Trophoblast cell (in vitro differentiated cells and primary cell): ENCODE measurements at regions not wholly inside any gene's neighbourhood (a gene's known extent, or its start where the extent isn't known, plus 50 kb on each side); places are given as distances from the start of the nearest gene placed in this dataset.

Experiments used
- DNase-seq, 2 donors: peaks; one replicate each; pipeline ENCODE4 v3.0.0-alpha.2; 2016
- H2AFZ ChIP-seq: 2 replicates; pipeline ENCODE4 v1.6.1; 2013; ENCODE audit warnings: low read length, moderate library complexity, mild to moderate bottlenecking; ENCODE audit not compliant: insufficient read depth, poor library complexity
- H2AK5ac ChIP-seq: 2 replicates; pipeline ENCODE4 v1.6.1; 2013; ENCODE audit warnings: mild to moderate bottlenecking, low read length
- H2BK120ac ChIP-seq: 2 replicates; pipeline ENCODE4 v1.6.1; 2013; ENCODE audit warnings: low read length, mild to moderate bottlenecking, moderate library complexity; ENCODE audit not compliant: insufficient read depth, poor library complexity
- H2BK12ac ChIP-seq: 2 replicates; pipeline ENCODE4 v1.6.1; 2013; ENCODE audit warnings: mild to moderate bottlenecking, low read length, moderate library complexity
- H2BK5ac ChIP-seq: 2 replicates; pipeline ENCODE4 v1.6.1; 2013; ENCODE audit warnings: low read length, low read depth, moderate library complexity, mild to moderate bottlenecking; ENCODE audit not compliant: poor library complexity
- H3K14ac ChIP-seq: 2 replicates; pipeline ENCODE4 v1.6.1; 2013; ENCODE audit warnings: mild to moderate bottlenecking, low read length
- H3K18ac ChIP-seq: 2 replicates; pipeline ENCODE4 v1.6.1; 2013; ENCODE audit warnings: mild to moderate bottlenecking, low read length
- H3K23ac ChIP-seq: 2 replicates; pipeline ENCODE4 v1.6.1; 2013; ENCODE audit warnings: low read length
- H3K27ac ChIP-seq: 2 replicates; pipeline ENCODE4 v1.5.1; 2013; ENCODE audit warnings: low read depth, mild to moderate bottlenecking, inconsistent platforms, low read length, moderate library complexity
- H3K27me3 ChIP-seq: 2 replicates; pipeline ENCODE4 v1.6.1; 2013; ENCODE audit warnings: inconsistent platforms, mild to moderate bottlenecking, low read length, moderate library complexity; ENCODE audit not compliant: insufficient read depth
- H3K36me3 ChIP-seq, 2 experiments: 1 replicate in 1 of 2; 2 replicates in 1 of 2; pipeline ENCODE4 v1.6.1; 2013; ENCODE audit warnings: low read length in 2 of 2, mild to moderate bottlenecking in 2 of 2, moderate library complexity in 1 of 2; ENCODE audit not compliant: insufficient read depth in 2 of 2, control insufficient read depth in 1 of 2
- H3K4ac ChIP-seq: 2 replicates; pipeline ENCODE4 v1.6.1; 2013; ENCODE audit warnings: low read depth, mild to moderate bottlenecking, low read length, moderate library complexity
- H3K4me1 ChIP-seq, 2 experiments: 1 replicate in 1 of 2; 2 replicates in 1 of 2; pipeline ENCODE4 v1.6.1; 2013; ENCODE audit warnings: low read length in 2 of 2, mild to moderate bottlenecking in 2 of 2, moderate library complexity in 1 of 2; ENCODE audit not compliant: insufficient read depth in 2 of 2, control insufficient read depth in 1 of 2
- H3K4me2 ChIP-seq: 2 replicates; pipeline ENCODE4 v1.6.1; 2013; ENCODE audit warnings: inconsistent platforms, mild to moderate bottlenecking, low read length, moderate library complexity
- H3K4me3 ChIP-seq: 2 replicates; pipeline ENCODE4 v1.5.1; 2013; ENCODE audit warnings: mild to moderate bottlenecking, low read depth, low read length, inconsistent platforms
- H3K79me1 ChIP-seq: one replicate; pipeline ENCODE4 v1.6.1; 2013; ENCODE audit warnings: low read length
- H3K79me2 ChIP-seq: 2 replicates; pipeline ENCODE4 v1.6.1; 2013; ENCODE audit warnings: low read length, mild to moderate bottlenecking; ENCODE audit not compliant: control insufficient read depth, insufficient read depth, poor library complexity
- H3K9ac ChIP-seq: 2 replicates; pipeline ENCODE4 v1.6.1; 2013; ENCODE audit warnings: mild to moderate bottlenecking, low read length
- H3K9me3 ChIP-seq: 2 replicates; pipeline ENCODE4 v1.6.1; 2013; ENCODE audit warnings: low read depth, mild to moderate bottlenecking, control low read depth, inconsistent platforms, low read length; ENCODE audit not compliant: insufficient read depth
- H4K12ac ChIP-seq: 2 replicates; pipeline ENCODE4 v1.6.1; 2013; ENCODE audit warnings: low read depth, mild to moderate bottlenecking, low read length, moderate library complexity
- H4K8ac ChIP-seq: 2 replicates; pipeline ENCODE4 v1.6.1; 2013; ENCODE audit warnings: low read depth, mild to moderate bottlenecking, low read length, moderate library complexity
- H4K91ac ChIP-seq: one replicate; pipeline ENCODE4 v1.6.1; 2013; ENCODE audit warnings: low read depth, mild to moderate bottlenecking, low read length, moderate library complexity
- WGBS: extraction: QIAGEN DNeasy Blood & Tissue Kit; methylation state at CpG from one replicate; pipeline ENCODE4 v1.1.7; 2013; ENCODE audit warnings: missing lambda C conversion rate; ENCODE audit not compliant: insufficient read length, insufficient coverage; ENCODE audit errors: extremely low coverage; 5-methylcytosine and 5-hydroxymethylcytosine counted together

GRCh38 chr2:198901894-198902293, 555.8 kb downstream of the SATB2 start:
- H3K79me2 ChIP-seq = no peaks in the 10 kb centered on the region
- H4K91ac ChIP-seq = no peak overlapping the region
- H3K23ac ChIP-seq = no peak overlapping the region
- DNase-seq = no peak
- no peak overlapping the region for H3K4me3 ChIP-seq
- H3K4me2 ChIP-seq = no peak overlapping the region
- no peak overlapping the region for H2AK5ac ChIP-seq
- no peaks in the 10 kb centered on the region for H3K9me3 ChIP-seq
- H3K27me3 ChIP-seq = no peaks in the 10 kb centered on the region
- H2BK5ac ChIP-seq = no peak overlapping the region
- no peaks in the 10 kb centered on the region for H3K4me1 ChIP-seq
- no peak overlapping the region for H3K27ac ChIP-seq
- no peaks in the 10 kb centered on the region for H3K79me1 ChIP-seq
- H4K12ac ChIP-seq = no peak overlapping the region
- H4K8ac ChIP-seq = no peak overlapping the region
- H3K14ac ChIP-seq = no peak overlapping the region
- H3K36me3 ChIP-seq = no peaks in the 10 kb centered on the region
- no peak overlapping the region for H2BK120ac ChIP-seq
- H3K9ac ChIP-seq = no peak overlapping the region
- no peak overlapping the region for H2BK12ac ChIP-seq
- no peak overlapping the region for H3K4ac ChIP-seq
- no peak overlapping the region for H3K18ac ChIP-seq
- no peak overlapping the region for H2AFZ ChIP-seq

- no peaks in the 10 kb centered on the region for H3K27me3 ChIP-seq
- no peak overlapping the region for H3K4me3 ChIP-seq
- no CpG with 5 or more reads among the region's 3 CpGs for WGBS
Measured at GRCh38 chr2:198900141-198900540, 557.6 kb downstream of the SATB2 start.

GRCh38 chr2:198890490-198890889, 567.2 kb downstream of the SATB2 start:
- Histone ChIP-seq H3K27me3 (no peaks in the 10 kb centered on the region), H2AFZ (no peak overlapping the region), H4K91ac (no peak overlapping the region), H3K4ac (no peak overlapping the region), H3K79me2 (no peaks in the 10 kb centered on the region), H4K12ac (no peak overlapping the region), H3K36me3 (no peaks in the 10 kb centered on the region), H3K14ac (no peak overlapping the region), H3K79me1 (no peaks in the 10 kb centered on the region), H2BK5ac (no peak overlapping the region), H3K9me3 (no peaks in the 10 kb centered on the region), H3K4me2 (no peak overlapping the region), H2BK12ac (no peak overlapping the region), H3K9ac (no peak overlapping the region), H2BK120ac (no peak overlapping the region), H3K27ac (no peak overlapping the region), H3K4me1 (no peaks in the 10 kb centered on the region), H4K8ac (no peak overlapping the region), H3K18ac (no peak overlapping the region), H2AK5ac (no peak overlapping the region), H3K23ac (no peak overlapping the region), H3K4me3 (no peak overlapping the region)
- DNase-seq = no peak

More at GRCh38 chr2:198900141-198900540, 557.6 kb downstream of the SATB2 start:
- H3K9ac ChIP-seq = no peak overlapping the region
- H3K36me3 ChIP-seq = no peaks in the 10 kb centered on the region
- H3K23ac ChIP-seq = no peak overlapping the region
- no peak overlapping the region for H3K18ac ChIP-seq
- no peak overlapping the region for H3K4me2 ChIP-seq
- no peak overlapping the region for H2AFZ ChIP-seq
- H3K14ac ChIP-seq = no peak overlapping the region
- no peak overlapping the region for H3K27ac ChIP-seq
- no peaks in the 10 kb centered on the region for H3K79me1 ChIP-seq
- no peak overlapping the region for H3K4ac ChIP-seq
- no peaks in the 10 kb centered on the region for H3K9me3 ChIP-seq
- no peaks in the 10 kb centered on the region for H3K79me2 ChIP-seq
- H2BK12ac ChIP-seq = no peak overlapping the region
- H2BK120ac ChIP-seq = no peak overlapping the region
- H4K91ac ChIP-seq = no peak overlapping the region
- H4K12ac ChIP-seq = no peak overlapping the region
- H2AK5ac ChIP-seq = no peak overlapping the region
- no peaks in the 10 kb centered on the region for H3K4me1 ChIP-seq
- H2BK5ac ChIP-seq = no peak overlapping the region
- H4K8ac ChIP-seq = no peak overlapping the region
- DNase-seq = no peak

GRCh38 chr2:198883604-198884003, 574.1 kb downstream of the SATB2 start:
- Histone ChIP-seq H3K9ac (no peak overlapping the region), H3K18ac (no peak overlapping the region), H3K4me3 (no peak overlapping the region), H2AFZ (no peak overlapping the region), H3K4ac (no peak overlapping the region), H3K79me2 (no peaks in the 10 kb centered on the region), H4K91ac (no peak overlapping the region), H2BK5ac (no peak overlapping the region), H3K27ac (no peak overlapping the region), H2BK12ac (no peak overlapping the region), H3K36me3 (no peaks in the 10 kb centered on the region), H4K8ac (no peak overlapping the region), H3K4me2 (no peak overlapping the region), H3K79me1 (no peaks in the 10 kb centered on the region), H3K27me3 (no peaks in the 10 kb centered on the region), H3K23ac (no peak overlapping the region), H3K14ac (no peak overlapping the region), H3K4me1 (no peaks in the 10 kb centered on the region), H2AK5ac (no peak overlapping the region), H2BK120ac (no peak overlapping the region), H3K9me3 (no peaks in the 10 kb centered on the region), H4K12ac (no peak overlapping the region)
- WGBS = no CpG with 5 or more reads among the region's 2 CpGs
- DNase-seq = no peak

- no peak overlapping the region for H4K8ac ChIP-seq
- no peak overlapping the region for H3K27ac ChIP-seq
- no peaks in the 10 kb centered on the region for H3K9me3 ChIP-seq
- H3K36me3 ChIP-seq = no peaks in the 10 kb centered on the region
- H3K4me3 ChIP-seq = no peak overlapping the region
- no peak overlapping the region for H3K9ac ChIP-seq
- no peak overlapping the region for H2BK12ac ChIP-seq
- H3K4ac ChIP-seq = no peak overlapping the region
- no peak overlapping the region for H2AFZ ChIP-seq
- H4K12ac ChIP-seq = no peak overlapping the region
- H4K91ac ChIP-seq = no peak overlapping the region
- no peak overlapping the region for H3K14ac ChIP-seq
- no peaks in the 10 kb centered on the region for H3K79me1 ChIP-seq
- H3K27me3 ChIP-seq = no peaks in the 10 kb centered on the region
- H2BK5ac ChIP-seq = no peak overlapping the region
- no peak overlapping the region for H3K4me2 ChIP-seq
- no peak overlapping the region for H3K18ac ChIP-seq
- no peaks in the 10 kb centered on the region for H3K79me2 ChIP-seq
- no peak for DNase-seq
- H3K4me1 ChIP-seq = no peaks in the 10 kb centered on the region
- H3K23ac ChIP-seq = no peak overlapping the region
- no peak overlapping the region for H2BK120ac ChIP-seq
- H2AK5ac ChIP-seq = no peak overlapping the region
Measured at GRCh38 chr2:198880986-198881385, 576.8 kb downstream of the SATB2 start.
